HepG2 (cell line): ENCODE measurements at regions not wholly inside any gene's neighbourhood (a gene's known extent, or its start where the extent isn't known, plus 50 kb on each side); places are given as distances from the start of the nearest gene placed in this dataset.

Experiments used
- ATAC-seq: fragments of 200-7000 bp; cut with Tn5 transposase; 3 replicates; pipeline ENCODE4 v1.9.1; 2020; ENCODE audit warnings: mild to moderate bottlenecking, moderate library complexity
- BruUV-seq: library from RNA; stranded (reverse); fragments of 400-500 nt; replicated peaks from 2 replicates; lab custom pipeline; 2021; lab: Mats Ljungman, UMichigan
- CTCF ChIA-PET: fragments of 300-600 bp; formaldehyde crosslinking; extraction: SDS; loops from one replicate; lab custom pipeline; 2021; ENCODE audit warnings: low total read pairs, inconsistent platforms, low intra/inter-chr PET ratio; lab: Yijun Ruan, JAX
- POLR2A ChIA-PET: fragments of 350-600 bp; sonication (Branson Sonifier 250); formaldehyde crosslinking; loops from one replicate; lab custom pipeline; 2020; ENCODE audit warnings: antibody characterized with exemption, inconsistent platforms; lab: Yijun Ruan, JAX
- DNase-seq: peaks from one replicate; pipeline ENCODE4 v3.0.0-alpha.2; 2015; ENCODE audit warnings: low spot score
- FAIRE-seq: peaks from 3 replicates; lab custom pipeline; 2011; peaks lifted over from hg19 to GRCh38; lab: Jason Lieb, UNC
- H2AFZ ChIP-seq: one replicate; pipeline ENCODE4 v1.6.1; 2011; ENCODE audit warnings: low read length, inconsistent platforms
- H3K27ac ChIP-seq: fragments of 300-600 bp; 3 replicates; pipeline ENCODE4 v1.8.0; 2011; ENCODE audit warnings: mixed run types, mild to moderate bottlenecking, mixed read lengths, low read length, inconsistent platforms; ENCODE audit not compliant: insufficient read depth; ENCODE audit errors: extremely low read length
- H3K27me3 ChIP-seq, 2 experiments: fragments of 200-600 bp in 1 of 2; 2 replicates in 1 of 2; 3 replicates in 1 of 2; pipeline versions ENCODE4 v1.6.0 to v1.8.0; 2011; ENCODE audit warnings: low read length in 2 of 2, mild to moderate bottlenecking in 2 of 2, moderate library complexity in 2 of 2, inconsistent platforms in 1 of 2; ENCODE audit not compliant: insufficient read depth in 2 of 2, control insufficient read depth in 1 of 2
- H3K36me3 ChIP-seq, 2 experiments: fragments of 200-600 bp in 1 of 2; replicated peaks in 1 of 2; 2 replicates in 1 of 2; 3 replicates in 1 of 2; pipeline versions ENCODE4 v1.5.1 to v1.8.0; 2011; ENCODE audit warnings: low read length in 2 of 2, inconsistent platforms in 1 of 2; ENCODE audit not compliant: insufficient read depth in 2 of 2, control insufficient read depth in 1 of 2
- H3K4me1 ChIP-seq: 2 replicates; pipeline ENCODE4 v1.5.1; 2012; ENCODE audit warnings: low read length, inconsistent platforms; ENCODE audit not compliant: insufficient read depth
- H3K4me2 ChIP-seq: 2 replicates; pipeline ENCODE4 v1.6.0; 2011; ENCODE audit warnings: low read depth, low read length, inconsistent platforms
- H3K4me3 ChIP-seq, 3 experiments: fragments of 200-600 bp in 1 of 3; sonication (generic), shearing (Covaris generic) in 1 of 3; replicated peaks in 1 of 3; 2 replicates each; pipeline ENCODE4 v1.5.1; 2011 to 2016; ENCODE audit warnings: low read length in 3 of 3, inconsistent platforms in 2 of 3, low read depth in 2 of 3, mild to moderate bottlenecking in 2 of 3, control low read depth in 1 of 3, mixed read lengths in 1 of 3; ENCODE audit not compliant: insufficient read depth in 1 of 3
- H3K79me2 ChIP-seq: one replicate; pipeline ENCODE4 v1.6.1; 2011; ENCODE audit warnings: low read length, inconsistent platforms; ENCODE audit not compliant: insufficient read depth
- H3K9ac ChIP-seq: 2 replicates; pipeline ENCODE4 v1.6.0; 2011; ENCODE audit warnings: mild to moderate bottlenecking, low read depth, low read length, inconsistent platforms; ENCODE audit not compliant: insufficient read depth
- H3K9me3 ChIP-seq: 2 replicates; pipeline ENCODE4 v1.5.1; 2012; ENCODE audit warnings: mild to moderate bottlenecking, low read length
- H4K20me1 ChIP-seq: 2 replicates; pipeline ENCODE4 v1.6.0; 2011; ENCODE audit warnings: inconsistent platforms, mild to moderate bottlenecking, low read length, moderate library complexity; ENCODE audit not compliant: insufficient read depth
- FOXO1 ChIP-seq: sonication (generic); formaldehyde crosslinking; IDR thresholded peaks from 2 replicates; pipeline ENCODE4 v1.4.0; 2020; ENCODE audit warnings: missing genetic modification reagents
- GZF1 ChIP-seq: sonication (generic); formaldehyde crosslinking; IDR thresholded peaks from 2 replicates; pipeline ENCODE4 v1.5.1; 2020; ENCODE audit warnings: mild to moderate bottlenecking, missing genetic modification reagents
- MED13 ChIP-seq: sonication (generic); formaldehyde crosslinking; IDR thresholded peaks from 2 replicates; pipeline ENCODE4 v1.5.0; 2020; ENCODE audit warnings: missing genetic modification reagents
- NBN ChIP-seq: fragments of 450-650 bp; conservative IDR thresholded peaks from 2 replicates; pipeline ENCODE4 v1.6.1; 2017
- SP1 ChIP-seq, 2 experiments: fragments of 450-650 bp in 1 of 2; sonication (generic) in 1 of 2; formaldehyde crosslinking in 1 of 2; IDR thresholded peaks; 2 replicates each; pipeline versions ENCODE4 v1.4.0 to v1.6.1; 2016 to 2020; ENCODE audit warnings: missing genetic modification reagents in 1 of 2
- ZNF256 ChIP-seq: sonication (generic); formaldehyde crosslinking; conservative IDR thresholded peaks from 2 replicates; pipeline ENCODE4 v1.4.0; 2020; ENCODE audit warnings: missing genetic modification reagents
- WGBS: methylation state at CpG from one replicate; pipeline ENCODE4 v1.1.6; 2017; ENCODE audit warnings: low lambda C conversion rate; 5-methylcytosine and 5-hydroxymethylcytosine counted together
- in situ Hi-C: cut with HindIII; loops from 2 replicates; pipeline ENCODE4 v1.10.0; 2017; ENCODE audit warnings: low pct_unique_long_range_greater_than_20kb; ENCODE audit not compliant: extremely low pct_ligation_motif_present
- intact Hi-C: fragments of 100-400 bp; cut with micrococcal nuclease; formaldehyde crosslinking; loops from one replicate; pipeline ENCODE4 v1.10.0; 2022; ENCODE audit not compliant: unreplicated experiment
- TF ChIP-seq, protein P1 (sequence below): sonication (generic); formaldehyde crosslinking; IDR thresholded peaks from 2 replicates; pipeline ENCODE4 v1.4.0; 2020; ENCODE audit warnings: mild to moderate bottlenecking, missing genetic modification reagents

GRCh38 chr6:156634048-156634447, 143.1 kb upstream of the ARID1B start (continued):
- TF ChIP-seq MED13 (CRISPR knock-in tag) (no peak), NBN (no peak), FOXO1 (CRISPR knock-in tag) (no peak)
- TF ChIP-seq, protein P1, sequence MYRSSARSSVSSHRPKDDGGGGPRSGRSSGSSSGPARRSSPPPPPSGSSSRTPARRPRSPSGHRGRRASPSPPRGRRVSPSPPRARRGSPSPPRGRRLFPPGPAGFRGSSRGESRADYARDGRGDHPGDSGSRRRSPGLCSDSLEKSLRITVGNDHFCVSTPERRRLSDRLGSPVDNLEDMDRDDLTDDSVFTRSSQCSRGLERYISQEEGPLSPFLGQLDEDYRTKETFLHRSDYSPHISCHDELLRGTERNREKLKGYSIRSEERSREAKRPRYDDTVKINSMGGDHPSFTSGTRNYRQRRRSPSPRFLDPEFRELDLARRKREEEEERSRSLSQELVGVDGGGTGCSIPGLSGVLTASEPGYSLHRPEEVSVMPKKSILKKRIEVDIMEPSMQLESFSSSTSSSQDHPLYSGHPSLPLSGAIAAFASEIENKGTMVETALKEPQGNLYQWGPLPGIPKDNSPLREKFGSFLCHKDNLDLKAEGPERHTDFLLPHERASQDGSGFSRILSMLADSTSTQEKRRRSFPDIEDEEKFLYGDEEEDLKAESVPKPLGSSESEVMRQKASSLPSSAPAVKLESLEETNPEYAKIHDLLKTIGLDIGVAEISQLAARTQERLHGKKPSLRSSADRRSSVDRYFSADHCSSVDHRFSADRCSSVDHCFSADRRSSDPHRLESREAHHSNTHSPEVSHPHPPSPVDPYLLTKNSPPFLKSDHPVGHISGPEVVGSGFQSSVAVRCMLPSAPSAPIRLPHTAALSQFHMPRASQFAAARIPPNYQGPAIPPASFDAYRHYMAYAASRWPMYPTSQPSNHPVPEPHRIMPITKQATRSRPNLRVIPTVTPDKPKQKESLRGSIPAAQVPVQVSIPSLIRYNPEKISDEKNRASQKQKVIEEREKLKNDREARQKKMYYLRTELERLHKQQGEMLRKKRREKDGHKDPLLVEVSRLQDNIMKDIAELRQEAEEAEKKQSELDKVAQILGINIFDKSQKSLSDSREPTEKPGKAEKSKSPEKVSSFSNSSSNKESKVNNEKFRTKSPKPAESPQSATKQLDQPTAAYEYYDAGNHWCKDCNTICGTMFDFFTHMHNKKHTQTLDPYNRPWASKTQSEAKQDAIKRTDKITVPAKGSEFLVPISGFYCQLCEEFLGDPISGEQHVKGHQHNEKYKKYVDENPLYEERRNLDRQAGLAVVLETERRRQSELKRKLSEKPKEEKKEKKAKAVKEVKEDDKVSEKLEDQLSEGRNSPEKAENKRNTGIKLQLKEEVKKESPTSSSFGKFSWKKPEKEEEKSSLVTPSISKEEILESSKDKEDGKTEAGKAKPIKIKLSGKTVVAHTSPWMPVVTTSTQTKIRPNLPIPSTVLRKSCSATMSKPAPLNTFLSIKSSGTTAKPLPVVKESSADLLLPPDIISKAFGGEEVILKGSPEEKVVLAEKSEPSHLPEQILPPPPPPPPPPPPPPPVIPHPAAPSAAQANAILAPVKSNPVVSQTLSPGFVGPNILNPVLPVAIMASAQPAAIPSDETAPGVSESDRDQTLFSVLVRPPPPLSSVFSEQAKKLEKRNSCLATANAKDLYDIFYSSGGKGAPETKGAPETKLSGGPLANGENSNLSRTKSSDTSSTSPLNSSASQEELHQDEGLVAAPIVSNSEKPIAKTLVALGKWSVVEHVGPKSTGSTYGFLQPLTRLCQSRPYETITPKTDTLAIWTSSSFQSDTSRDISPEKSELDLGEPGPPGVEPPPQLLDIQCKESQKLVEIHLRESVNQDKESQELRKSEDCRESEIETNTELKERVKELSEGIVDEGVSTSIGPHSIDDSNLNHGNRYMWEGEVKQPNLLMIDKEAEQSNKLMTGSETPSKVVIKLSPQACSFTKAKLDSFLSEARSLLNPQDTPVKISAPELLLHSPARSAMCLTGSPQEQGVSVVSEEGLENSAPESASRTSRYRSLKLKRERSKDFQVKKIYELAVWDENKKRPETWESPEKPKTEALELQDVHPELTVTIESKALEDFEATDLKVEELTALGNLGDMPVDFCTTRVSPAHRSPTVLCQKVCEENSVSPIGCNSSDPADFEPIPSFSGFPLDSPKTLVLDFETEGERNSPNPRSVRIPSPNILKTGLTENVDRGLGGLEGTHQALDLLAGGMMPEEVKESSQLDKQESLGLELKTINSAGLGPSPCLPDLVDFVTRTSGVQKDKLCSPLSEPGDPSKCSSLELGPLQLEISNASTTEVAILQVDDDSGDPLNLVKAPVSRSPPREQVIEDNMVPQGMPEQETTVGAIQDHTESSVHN (CRISPR knock-in tag): no peak

DNA sequence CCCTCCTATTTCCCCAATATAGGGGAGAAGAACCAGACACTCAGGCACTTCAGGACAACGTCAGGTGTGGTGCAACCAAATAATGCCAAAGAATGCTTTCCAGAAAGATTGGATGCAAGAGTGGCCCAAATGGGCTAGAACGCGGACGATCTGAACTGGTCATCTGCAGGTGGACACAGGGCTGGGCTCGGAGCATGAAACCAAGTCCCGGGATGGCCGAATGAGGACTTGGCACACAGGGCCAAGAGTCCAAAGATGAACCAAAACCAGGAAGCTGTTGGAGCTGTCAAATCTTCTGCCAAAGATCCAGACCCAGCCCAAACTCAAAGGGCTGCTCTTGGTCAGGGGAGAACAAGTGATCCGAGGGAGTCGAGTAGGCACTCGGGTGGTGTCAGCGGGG, 143.9 kb upstream of the ARID1B start:
- no peak for TF ChIP-seq ZNF256
- TF ChIP-seq SP1 (IDR thresholded peaks at IDR 0.05): no peak
- TF ChIP-seq SP1 (CRISPR knock-in tag; IDR thresholded peaks at IDR 0.05): no peak
- no peak for TF ChIP-seq GZF1 (CRISPR knock-in tag)
- WGBS: 77% methylated on average over 11 of the region's 11 CpGs
- no peak overlapping the region for H3K4me3 ChIP-seq
- peaks cover 11% of the 10 kb centered on the region for H3K4me1 ChIP-seq
- ChIA-PET CTCF (no interaction called here), POLR2A (no interaction called here)
- ATAC-seq (no peak), FAIRE-seq (no peak), DNase-seq (no peak)
- in situ Hi-C loops: no loop called here
- H4K20me1 ChIP-seq: no peaks in the 10 kb centered on the region
- no peak overlapping the region for H2AFZ ChIP-seq
- no peak overlapping the region for H3K9ac ChIP-seq
- H3K4me2 ChIP-seq: no peak overlapping the region
- H3K79me2 ChIP-seq: no peaks in the 10 kb centered on the region
- no peak overlapping the region for H3K27ac ChIP-seq
- no TSS peak for BruUV-seq
- no peaks in the 10 kb centered on the region for H3K36me3 ChIP-seq
- no peaks in the 10 kb centered on the region for H3K9me3 ChIP-seq
- H3K27me3 ChIP-seq: no peaks in the 10 kb centered on the region; a peak in 1 of 5 replicates
- intact Hi-C loops: no loop called here
